Heart left ventricle (tissue), 13 donors: ENCODE measurements at regions not wholly inside any gene's neighbourhood (a gene's known extent, or its start where the extent isn't known, plus 50 kb on each side); places are given as distances from the start of the nearest gene placed in this dataset.

Experiments used
- POLR2A ChIP-seq, 2 donors: fragments of 450-650 bp; IDR thresholded peaks; one replicate each; pipeline ENCODE4 v1.6.1; 2017; ENCODE audit warnings: antibody characterized with exemption in 2 of 2, mild to moderate bottlenecking in 2 of 2, moderate library complexity in 2 of 2
- TF ChIP-seq, protein P1 (sequence below), 12 donors: fragments of 200-600 bp; sonication (generic) in 4 of 12; IDR thresholded peaks; one replicate each; pipeline versions ENCODE4 v1.5.0 to v1.8.0; 2018 to 2022; ENCODE audit warnings: antibody characterized with exemption in 12 of 12, mild to moderate bottlenecking in 5 of 12
- donor health status: ischemic (EF 13 %, LVEDD 7.1; RV severe dilation, severe dysfunction).
- donor health status: DM: no; HTN: yes; CAD: no.
- donor health status: DM: no; HTN: no; CAD: no.
- donor health status: ischemic (EF 25% LVEDD 6.9; RV normal size, moderate dysfunction).
- donor health status: ischemic (EF 25% LVEDD 5.7; RV mildly dilated, moderate dysfunction).
- donor health status: ischemic (EF 35%, LVEDD 5.7; RV mildly dilated, moderate dysfunction).
- donor health status: nonischemic (EF 11% LVEDD 7.7; RV severe dilation, severe dysfunction).
- donor health status: DM: yes; HTN: yes; CAD: no.
- donor health status: PGD.
- donor health status: ischemic (EF 29% LVEDD 5.4; RV normal size, mild dysfunction).
- donor health status: nonischemic (EF 23%, LVEDD 6.1; RV moderate dilation, normal function).

GRCh38 chr3:174791161-174791560 is 68.0 kb upstream of the NAALADL2 start:
- TF ChIP-seq POLR2A (IDR thresholded peaks at IDR 0.05) = no peak
- TF ChIP-seq, protein P1, sequence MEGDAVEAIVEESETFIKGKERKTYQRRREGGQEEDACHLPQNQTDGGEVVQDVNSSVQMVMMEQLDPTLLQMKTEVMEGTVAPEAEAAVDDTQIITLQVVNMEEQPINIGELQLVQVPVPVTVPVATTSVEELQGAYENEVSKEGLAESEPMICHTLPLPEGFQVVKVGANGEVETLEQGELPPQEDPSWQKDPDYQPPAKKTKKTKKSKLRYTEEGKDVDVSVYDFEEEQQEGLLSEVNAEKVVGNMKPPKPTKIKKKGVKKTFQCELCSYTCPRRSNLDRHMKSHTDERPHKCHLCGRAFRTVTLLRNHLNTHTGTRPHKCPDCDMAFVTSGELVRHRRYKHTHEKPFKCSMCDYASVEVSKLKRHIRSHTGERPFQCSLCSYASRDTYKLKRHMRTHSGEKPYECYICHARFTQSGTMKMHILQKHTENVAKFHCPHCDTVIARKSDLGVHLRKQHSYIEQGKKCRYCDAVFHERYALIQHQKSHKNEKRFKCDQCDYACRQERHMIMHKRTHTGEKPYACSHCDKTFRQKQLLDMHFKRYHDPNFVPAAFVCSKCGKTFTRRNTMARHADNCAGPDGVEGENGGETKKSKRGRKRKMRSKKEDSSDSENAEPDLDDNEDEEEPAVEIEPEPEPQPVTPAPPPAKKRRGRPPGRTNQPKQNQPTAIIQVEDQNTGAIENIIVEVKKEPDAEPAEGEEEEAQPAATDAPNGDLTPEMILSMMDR (IDR thresholded peaks at IDR 0.05) = no peak
